Parathyroid adenoma (tissue), 2 donors: ENCODE measurements at regions not wholly inside any gene's neighbourhood (a gene's known extent, or its start where the extent isn't known, plus 50 kb on each side); places are given as distances from the start of the nearest gene placed in this dataset.

ENCODE experiments used
- H2AFZ ChIP-seq: fragments of 300-600 bp; sonication (generic); one replicate; pipeline ENCODE4 v1.7.0; 2017; ENCODE audit warnings: antibody characterized with exemption, mild to moderate bottlenecking
- H3K27ac ChIP-seq: fragments of 300-600 bp; sonication (generic); one replicate; pipeline ENCODE4 v1.7.0; 2017
- H3K27me3 ChIP-seq: fragments of 300-600 bp; sonication (generic); one replicate; pipeline ENCODE4 v1.7.0; 2017; ENCODE audit warnings: low read length; ENCODE audit not compliant: control insufficient read depth, insufficient read depth
- H3K36me3 ChIP-seq: fragments of 300-600 bp; sonication (generic); one replicate; pipeline ENCODE4 v1.7.0; 2017; ENCODE audit warnings: low read length; ENCODE audit not compliant: control insufficient read depth, insufficient read depth
- H3K4me1 ChIP-seq: fragments of 300-600 bp; sonication (generic); one replicate; pipeline ENCODE4 v1.7.0; 2017; ENCODE audit warnings: control low read depth
- H3K4me2 ChIP-seq: fragments of 300-600 bp; sonication (generic); one replicate; pipeline ENCODE4 v1.7.0; 2017; ENCODE audit warnings: low read length
- H3K4me3 ChIP-seq: fragments of 300-600 bp; sonication (generic); one replicate; pipeline ENCODE4 v1.7.0; 2017; ENCODE audit warnings: low read depth, low read length
- H3K79me2 ChIP-seq: fragments of 300-600 bp; sonication (generic); one replicate; pipeline ENCODE4 v1.7.0; 2017; ENCODE audit warnings: control low read depth
- H3K9ac ChIP-seq: fragments of 300-600 bp; sonication (generic); one replicate; pipeline ENCODE4 v1.7.0; 2017; ENCODE audit warnings: mild to moderate bottlenecking
- H3K9me3 ChIP-seq: fragments of 300-600 bp; sonication (generic); one replicate; pipeline ENCODE4 v1.7.0; 2017; ENCODE audit warnings: low read length; ENCODE audit not compliant: control insufficient read depth
- TF ChIP-seq, protein P1 (sequence below): fragments of 300-600 bp; sonication (generic); IDR thresholded peaks from one replicate; pipeline ENCODE4 v1.7.0; 2017; ENCODE audit warnings: antibody characterized with exemption, mild to moderate bottlenecking
- donor health status: primary hyperparathyroidism.

DNA sequence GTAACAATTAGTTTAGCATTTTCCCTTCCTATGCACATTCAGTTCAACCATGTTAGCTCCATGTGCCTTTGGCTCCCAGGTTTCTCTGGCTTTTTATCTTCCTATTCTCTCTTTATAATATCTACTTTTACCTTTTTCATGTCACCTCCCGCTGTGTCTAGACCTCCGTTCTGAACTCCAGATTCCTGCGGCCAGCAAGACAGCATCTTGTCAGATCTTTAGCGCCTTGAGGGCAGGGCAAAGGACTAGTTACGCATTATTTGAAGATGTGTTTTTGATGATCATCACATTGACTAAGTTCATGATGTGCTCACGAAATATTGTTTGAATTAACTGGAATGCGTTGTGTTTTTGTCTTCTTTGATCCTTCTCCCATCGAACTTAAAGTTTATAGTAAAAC lies 1126.8 kb downstream of the CDH11 start:
- no peak overlapping the region for H3K27ac ChIP-seq
- H3K36me3 ChIP-seq: no peaks in the 10 kb centered on the region
- no peaks in the 10 kb centered on the region for H3K79me2 ChIP-seq
- TF ChIP-seq, protein P1, sequence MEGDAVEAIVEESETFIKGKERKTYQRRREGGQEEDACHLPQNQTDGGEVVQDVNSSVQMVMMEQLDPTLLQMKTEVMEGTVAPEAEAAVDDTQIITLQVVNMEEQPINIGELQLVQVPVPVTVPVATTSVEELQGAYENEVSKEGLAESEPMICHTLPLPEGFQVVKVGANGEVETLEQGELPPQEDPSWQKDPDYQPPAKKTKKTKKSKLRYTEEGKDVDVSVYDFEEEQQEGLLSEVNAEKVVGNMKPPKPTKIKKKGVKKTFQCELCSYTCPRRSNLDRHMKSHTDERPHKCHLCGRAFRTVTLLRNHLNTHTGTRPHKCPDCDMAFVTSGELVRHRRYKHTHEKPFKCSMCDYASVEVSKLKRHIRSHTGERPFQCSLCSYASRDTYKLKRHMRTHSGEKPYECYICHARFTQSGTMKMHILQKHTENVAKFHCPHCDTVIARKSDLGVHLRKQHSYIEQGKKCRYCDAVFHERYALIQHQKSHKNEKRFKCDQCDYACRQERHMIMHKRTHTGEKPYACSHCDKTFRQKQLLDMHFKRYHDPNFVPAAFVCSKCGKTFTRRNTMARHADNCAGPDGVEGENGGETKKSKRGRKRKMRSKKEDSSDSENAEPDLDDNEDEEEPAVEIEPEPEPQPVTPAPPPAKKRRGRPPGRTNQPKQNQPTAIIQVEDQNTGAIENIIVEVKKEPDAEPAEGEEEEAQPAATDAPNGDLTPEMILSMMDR: no peak
- H3K4me1 ChIP-seq: no peaks in the 10 kb centered on the region
- no peak overlapping the region for H2AFZ ChIP-seq
- H3K9ac ChIP-seq: no peak overlapping the region
- H3K9me3 ChIP-seq: no peaks in the 10 kb centered on the region
- H3K4me2 ChIP-seq: no peak overlapping the region
- H3K27me3 ChIP-seq: no peaks in the 10 kb centered on the region
- no peak overlapping the region for H3K4me3 ChIP-seq

DNA sequence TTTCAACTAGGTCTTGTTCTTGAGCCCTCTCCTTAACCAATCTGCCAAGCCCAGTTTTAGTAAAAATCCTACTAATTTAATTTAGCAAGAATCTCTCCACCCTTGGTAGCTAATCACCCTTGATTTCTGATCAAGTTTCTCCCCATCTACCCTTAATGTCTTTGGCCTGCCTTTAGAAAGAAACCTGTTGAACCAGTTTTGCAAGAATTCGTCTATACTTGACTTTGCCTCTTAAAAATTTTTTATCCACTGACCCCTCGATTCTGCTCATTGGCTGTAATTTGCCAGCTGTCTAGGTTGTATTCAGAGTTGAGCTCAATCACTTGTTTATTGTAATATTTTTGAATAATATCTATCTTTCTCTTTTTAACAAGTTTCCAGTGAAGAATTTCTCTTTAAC lies 1138.5 kb downstream of the CDH11 start:
- H2AFZ ChIP-seq: no peak overlapping the region
- H3K27me3 ChIP-seq: no peaks in the 10 kb centered on the region
- no peak overlapping the region for H3K4me2 ChIP-seq
- H3K4me3 ChIP-seq: no peak overlapping the region
- H3K4me1 ChIP-seq: no peaks in the 10 kb centered on the region
- no peak overlapping the region for H3K9ac ChIP-seq
- no peaks in the 10 kb centered on the region for H3K9me3 ChIP-seq
- no peaks in the 10 kb centered on the region for H3K79me2 ChIP-seq
- H3K27ac ChIP-seq: no peak overlapping the region
- H3K36me3 ChIP-seq: no peaks in the 10 kb centered on the region
- TF ChIP-seq, protein P1: no peak

DNA sequence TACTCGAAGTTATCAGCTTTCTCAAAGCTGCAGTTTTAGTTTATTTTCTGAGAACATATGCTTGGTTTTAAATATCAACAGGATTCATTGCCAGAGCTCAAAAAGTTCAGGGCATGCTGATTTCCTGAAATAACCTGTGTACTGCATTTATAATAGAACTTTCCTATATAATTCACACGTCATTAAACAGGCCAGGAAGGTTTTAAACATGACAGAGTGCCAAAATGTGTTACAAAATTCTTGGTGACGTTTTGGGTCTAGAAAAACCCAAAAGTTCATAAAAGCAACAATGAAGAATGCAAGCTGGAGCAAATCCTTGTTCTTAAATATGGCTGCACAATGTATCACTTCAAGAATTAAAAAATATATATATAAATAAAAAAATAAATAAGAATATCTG lies 1139.1 kb downstream of the CDH11 start:
- H3K27me3 ChIP-seq: no peaks in the 10 kb centered on the region
- H3K9ac ChIP-seq: no peak overlapping the region
- no peak overlapping the region for H3K4me2 ChIP-seq
- H3K27ac ChIP-seq: no peak overlapping the region
- no peak overlapping the region for H2AFZ ChIP-seq
- H3K9me3 ChIP-seq: no peaks in the 10 kb centered on the region
- TF ChIP-seq, protein P1: no peak
- no peaks in the 10 kb centered on the region for H3K36me3 ChIP-seq
- no peaks in the 10 kb centered on the region for H3K4me1 ChIP-seq
- H3K79me2 ChIP-seq: no peaks in the 10 kb centered on the region
- H3K4me3 ChIP-seq: no peak overlapping the region

DNA sequence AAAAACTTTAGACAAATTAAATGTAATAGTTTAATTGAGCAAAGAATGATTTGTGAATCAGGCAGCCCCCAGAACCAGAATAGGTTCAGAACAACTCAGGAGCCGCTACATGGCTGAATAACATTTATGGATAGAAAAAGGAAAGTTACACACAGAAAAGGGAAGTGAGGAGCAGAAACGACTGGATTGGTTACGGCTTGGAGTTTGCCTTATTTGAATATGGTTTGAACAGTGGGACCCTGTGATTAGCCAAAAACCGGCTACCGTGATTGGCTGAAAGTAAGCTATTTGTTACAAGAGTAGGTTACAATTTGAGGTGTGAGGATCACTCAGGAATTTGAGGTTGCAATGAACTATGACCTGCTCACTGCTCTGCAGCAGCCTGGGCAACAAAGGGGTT lies 1139.8 kb downstream of the CDH11 start:
- TF ChIP-seq, protein P1: no peak
- no peak overlapping the region for H3K4me2 ChIP-seq
- no peak overlapping the region for H3K27ac ChIP-seq
- H2AFZ ChIP-seq: no peak overlapping the region
- H3K4me3 ChIP-seq: no peak overlapping the region
- no peaks in the 10 kb centered on the region for H3K9me3 ChIP-seq
- H3K9ac ChIP-seq: no peak overlapping the region
- no peaks in the 10 kb centered on the region for H3K36me3 ChIP-seq
- H3K79me2 ChIP-seq: no peaks in the 10 kb centered on the region
- no peaks in the 10 kb centered on the region for H3K27me3 ChIP-seq
- H3K4me1 ChIP-seq: no peaks in the 10 kb centered on the region

DNA sequence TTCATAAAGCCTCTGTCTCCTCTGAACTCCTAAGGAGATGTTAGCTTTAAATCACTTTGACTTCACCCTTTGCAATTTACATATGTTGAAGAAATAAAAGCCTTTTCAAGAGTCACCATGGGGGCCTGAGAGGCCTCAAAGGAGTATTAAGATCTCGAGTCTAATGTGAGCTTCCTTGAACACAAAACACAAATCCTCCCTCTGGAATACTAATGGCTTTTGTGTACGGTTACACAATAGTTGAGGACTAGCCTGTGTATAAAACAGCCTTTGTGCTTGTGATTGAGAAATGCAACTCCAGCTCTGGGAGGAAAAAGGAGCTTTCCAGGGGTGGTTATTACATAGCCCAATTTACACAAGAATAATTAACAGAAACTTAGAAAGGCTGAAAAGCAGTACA lies 1140.2 kb downstream of the CDH11 start:
- no peaks in the 10 kb centered on the region for H3K9me3 ChIP-seq
- H3K27ac ChIP-seq: no peak overlapping the region
- no peak overlapping the region for H2AFZ ChIP-seq
- H3K79me2 ChIP-seq: no peaks in the 10 kb centered on the region
- TF ChIP-seq, protein P1: no peak
- no peaks in the 10 kb centered on the region for H3K36me3 ChIP-seq
- no peak overlapping the region for H3K4me3 ChIP-seq
- H3K27me3 ChIP-seq: no peaks in the 10 kb centered on the region
- H3K4me2 ChIP-seq: no peak overlapping the region
- H3K4me1 ChIP-seq: no peaks in the 10 kb centered on the region
- H3K9ac ChIP-seq: no peak overlapping the region
